ENCODE measurements at regions not wholly inside any gene's neighbourhood (a gene's known extent, or its start where the extent isn't known, plus 50 kb on each side); places are given as distances from the start of the nearest gene placed in this dataset.
A peak's percentile ranks its signal among the peaks of the same experiment; 100 is the strongest.

DNA sequence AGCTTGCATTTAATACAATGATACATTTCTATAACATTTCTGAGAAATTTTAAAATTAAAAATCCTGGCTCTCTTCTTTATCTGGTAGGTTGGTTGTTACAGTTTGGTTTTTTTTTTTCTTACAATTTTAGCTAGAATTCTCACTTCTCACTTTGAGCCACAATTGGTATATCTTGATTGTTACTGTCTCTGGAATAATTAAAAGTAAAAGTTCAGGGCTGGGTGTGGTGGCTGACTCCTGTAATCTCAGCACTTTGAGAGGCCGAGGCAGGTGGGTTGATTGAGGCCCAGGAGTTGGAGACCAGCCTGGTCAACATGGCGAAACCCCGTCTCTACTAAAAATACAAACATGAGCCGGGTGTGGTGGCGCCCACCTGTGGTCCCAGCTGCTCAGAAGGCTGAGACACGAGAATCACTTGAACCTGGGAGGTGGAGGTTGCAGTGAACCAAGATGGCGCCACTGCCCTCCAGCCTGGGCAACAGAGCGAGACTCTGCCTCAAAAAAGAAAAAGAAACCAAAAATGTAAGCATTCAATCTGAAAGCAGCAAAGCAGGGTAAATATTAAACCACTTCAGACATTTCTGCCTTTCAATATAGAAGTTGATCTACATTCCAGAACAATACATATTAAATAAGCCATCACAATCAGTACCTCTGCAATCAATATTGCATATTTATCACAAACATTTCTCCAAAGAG is 88.6 kb upstream of the PFKP start:
- TF ChIP-seq, protein P1, sequence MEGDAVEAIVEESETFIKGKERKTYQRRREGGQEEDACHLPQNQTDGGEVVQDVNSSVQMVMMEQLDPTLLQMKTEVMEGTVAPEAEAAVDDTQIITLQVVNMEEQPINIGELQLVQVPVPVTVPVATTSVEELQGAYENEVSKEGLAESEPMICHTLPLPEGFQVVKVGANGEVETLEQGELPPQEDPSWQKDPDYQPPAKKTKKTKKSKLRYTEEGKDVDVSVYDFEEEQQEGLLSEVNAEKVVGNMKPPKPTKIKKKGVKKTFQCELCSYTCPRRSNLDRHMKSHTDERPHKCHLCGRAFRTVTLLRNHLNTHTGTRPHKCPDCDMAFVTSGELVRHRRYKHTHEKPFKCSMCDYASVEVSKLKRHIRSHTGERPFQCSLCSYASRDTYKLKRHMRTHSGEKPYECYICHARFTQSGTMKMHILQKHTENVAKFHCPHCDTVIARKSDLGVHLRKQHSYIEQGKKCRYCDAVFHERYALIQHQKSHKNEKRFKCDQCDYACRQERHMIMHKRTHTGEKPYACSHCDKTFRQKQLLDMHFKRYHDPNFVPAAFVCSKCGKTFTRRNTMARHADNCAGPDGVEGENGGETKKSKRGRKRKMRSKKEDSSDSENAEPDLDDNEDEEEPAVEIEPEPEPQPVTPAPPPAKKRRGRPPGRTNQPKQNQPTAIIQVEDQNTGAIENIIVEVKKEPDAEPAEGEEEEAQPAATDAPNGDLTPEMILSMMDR (IDR thresholded peaks at IDR 0.05; ENCODE audit: insufficient read depth, low read length) = no peak
- H3K4me3 ChIP-seq (ENCODE audit: low read depth, low read length) = no peak overlapping the region
- no peak for DNase-seq (ENCODE audit: low read depth)

DNA sequence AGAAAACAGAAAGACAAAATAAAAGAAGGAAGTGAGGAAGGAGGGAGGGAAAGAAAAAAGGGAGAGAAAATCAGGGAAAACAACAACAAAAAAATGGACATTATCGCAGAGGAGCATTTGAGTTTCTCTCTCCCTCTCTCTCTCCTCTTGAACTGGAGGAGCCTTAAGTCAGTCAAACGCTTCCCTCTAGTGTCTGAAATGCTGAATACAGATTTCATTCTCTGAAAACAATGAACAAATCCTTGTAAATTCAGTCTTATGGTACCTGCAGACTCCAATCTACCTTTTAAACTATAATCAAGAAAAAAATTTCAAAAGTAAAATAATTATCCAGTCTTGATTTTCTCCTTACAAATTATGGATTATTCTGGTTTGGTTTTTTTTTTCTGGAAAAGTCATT is 89.2 kb upstream of the PFKP start:
- TF ChIP-seq, protein P1 (IDR thresholded peaks at IDR 0.05; ENCODE audit: insufficient read depth, low read length) = peak; percentile 65
- H3K4me3 ChIP-seq (ENCODE audit: low read depth, low read length) = no peak overlapping the region
- peak; percentile 71 for DNase-seq (ENCODE audit: low read depth)

DNA sequence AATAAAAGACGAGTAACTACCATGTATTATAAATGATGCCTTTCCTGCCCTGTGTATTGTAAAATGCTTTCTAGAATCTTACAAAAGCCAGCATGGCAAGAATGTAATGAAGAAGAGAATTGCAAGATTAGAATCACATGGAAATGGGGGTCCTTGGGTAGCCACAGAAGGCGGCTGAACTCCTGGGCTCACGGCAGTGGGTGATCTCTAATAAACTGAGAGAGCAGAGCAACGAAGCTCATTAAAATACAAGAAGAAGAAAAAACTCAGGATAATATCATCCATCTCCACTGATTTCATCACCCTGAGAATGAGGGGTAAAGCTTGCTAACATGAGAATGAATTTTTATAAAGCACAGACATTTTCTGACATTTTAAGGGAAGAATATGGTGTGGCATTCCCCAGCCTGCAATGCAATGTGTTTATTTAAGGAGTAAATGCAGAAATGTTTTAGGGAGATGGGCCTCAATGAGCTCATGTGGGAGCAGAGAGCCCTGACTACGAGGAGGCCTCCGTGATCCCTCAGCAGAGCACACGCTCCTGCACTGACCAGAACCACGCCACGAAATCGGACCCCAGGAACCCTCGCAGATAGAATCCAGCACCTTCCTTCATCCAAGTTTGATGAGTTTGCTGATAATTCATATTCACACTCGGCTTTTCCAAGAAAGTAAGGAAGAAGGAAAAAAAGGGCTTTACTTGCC is 92.7 kb upstream of the PFKP start:
- DNase-seq (ENCODE audit: low read depth) = no peak
- TF ChIP-seq, protein P1 (IDR thresholded peaks at IDR 0.05; ENCODE audit: insufficient read depth, low read length) = no peak
- H3K4me3 ChIP-seq (ENCODE audit: low read depth, low read length) = no peak overlapping the region

DNA sequence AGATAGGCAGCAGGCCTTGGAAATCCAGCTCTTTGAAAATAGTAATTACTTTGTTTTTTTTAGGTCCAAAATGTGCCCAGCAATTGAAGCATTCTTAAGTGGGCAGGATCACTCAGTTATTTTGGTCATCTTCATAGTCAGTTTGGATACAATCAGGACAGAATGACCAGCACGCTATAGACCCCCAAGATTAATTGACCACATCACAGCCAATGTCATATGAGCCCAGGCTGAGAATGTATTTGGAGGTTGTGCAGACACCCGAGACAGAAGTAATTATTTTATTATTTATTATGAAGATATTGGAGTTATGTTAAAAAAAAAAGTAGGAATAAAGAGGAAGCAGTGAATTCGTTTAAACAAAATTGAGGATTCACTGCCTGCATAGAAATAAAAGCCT is 93.3 kb upstream of the PFKP start:
- no peak for DNase-seq (ENCODE audit: low read depth)
- TF ChIP-seq, protein P1 (IDR thresholded peaks at IDR 0.05; ENCODE audit: insufficient read depth, low read length) = no peak
- H3K4me3 ChIP-seq (ENCODE audit: low read depth, low read length) = no peak overlapping the region

DNA sequence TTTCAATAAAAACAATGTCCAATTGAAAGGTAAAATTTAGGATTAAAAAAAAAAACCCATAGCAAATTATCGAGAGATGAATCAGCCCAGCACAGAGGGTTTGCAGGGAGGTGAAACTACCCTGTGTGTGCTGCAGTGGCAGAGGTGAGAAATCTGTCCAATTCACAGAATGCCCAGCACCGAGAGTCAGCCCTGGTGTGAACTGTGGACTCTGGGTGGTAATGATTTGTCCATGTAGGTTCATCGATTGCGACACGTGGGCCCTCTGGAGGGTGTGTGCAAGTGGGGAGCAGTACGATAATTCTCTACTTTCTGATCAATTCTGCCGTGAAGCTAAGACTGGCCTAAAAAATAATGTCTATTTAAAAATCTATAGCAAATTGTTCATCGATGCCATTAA is 94.5 kb upstream of the PFKP start:
- TF ChIP-seq, protein P1 (IDR thresholded peaks at IDR 0.05; ENCODE audit: insufficient read depth, low read length) = no peak
- no peak for DNase-seq (ENCODE audit: low read depth)

DNA sequence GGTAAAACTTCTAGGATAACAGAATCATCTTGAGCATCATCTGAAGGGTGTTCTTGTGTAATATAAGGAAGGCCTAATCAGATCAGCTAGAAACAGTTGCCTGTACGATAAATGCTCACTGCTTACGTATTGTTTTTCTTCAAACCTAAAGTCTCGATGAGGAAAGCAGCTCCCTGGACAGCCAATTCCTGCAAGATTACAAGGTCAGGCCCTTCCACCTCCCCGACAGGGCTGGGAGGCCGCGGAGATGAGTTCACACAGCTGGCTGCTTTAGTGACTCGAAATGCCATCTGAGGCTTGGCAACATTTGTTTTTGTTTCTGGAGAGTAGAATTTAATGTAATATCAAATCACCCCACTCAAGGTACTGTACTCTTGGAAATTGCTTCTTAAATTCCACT is 95.1 kb upstream of the PFKP start:
- TF ChIP-seq, protein P1 (IDR thresholded peaks at IDR 0.05; ENCODE audit: insufficient read depth, low read length) = no peak
- DNase-seq (ENCODE audit: low read depth) = no peak
- H3K4me3 ChIP-seq (ENCODE audit: low read depth, low read length) = no peak overlapping the region

More for the DNA sequence above, 94.5 kb upstream of the PFKP start:
- no peak overlapping the region for H3K4me3 ChIP-seq (ENCODE audit: low read depth, low read length)
